Activated naive CD8-positive, alpha-beta T cell treated with anti-CD3 and anti-CD28 coated beads, Interleukin-2, amount 10 ng/mL, durations not matched to agents 7 days and 5 days (primary cell): ENCODE measurements at regions not wholly inside any gene's neighbourhood (a gene's known extent, or its start where the extent isn't known, plus 50 kb on each side); places are given as distances from the start of the nearest gene placed in this dataset.

ENCODE experiments used
- ATAC-seq: fragments of 150-1000 bp; cut with Tn5 transposase; one replicate; pipeline ENCODE4 v1.10.0; 2021; ENCODE audit warnings: low read depth, moderate library complexity
- POLR2A ChIA-PET: fragments of 350-600 bp; sonication (Branson Sonifier 250); formaldehyde crosslinking; loops from one replicate; lab custom pipeline; 2021; ENCODE audit warnings: antibody characterized with exemption; lab: Charles Lee
- DNase-seq: peaks from one replicate; pipeline ENCODE4 v3.0.0; 2021
- H3K27ac Mint-ChIP-seq: one replicate; pipeline ENCODE4 v1.8.0; 2022; ENCODE audit warnings: mild to moderate bottlenecking, mixed read lengths
- H3K27me3 Mint-ChIP-seq: one replicate; pipeline ENCODE4 v1.8.0; 2022; ENCODE audit warnings: mild to moderate bottlenecking, moderate library complexity, mixed read lengths
- H3K36me3 Mint-ChIP-seq: one replicate; pipeline ENCODE4 v1.8.0; 2021; ENCODE audit warnings: mild to moderate bottlenecking, mixed read lengths
- H3K4me1 Mint-ChIP-seq: one replicate; pipeline ENCODE4 v1.8.0; 2021; ENCODE audit warnings: mixed read lengths
- H3K4me3 Mint-ChIP-seq: one replicate; pipeline ENCODE4 v1.8.0; 2022; ENCODE audit warnings: mild to moderate bottlenecking, moderate library complexity, mixed read lengths
- H3K9me3 Mint-ChIP-seq: one replicate; pipeline ENCODE4 v1.8.0; 2021; ENCODE audit warnings: mixed read lengths

DNA sequence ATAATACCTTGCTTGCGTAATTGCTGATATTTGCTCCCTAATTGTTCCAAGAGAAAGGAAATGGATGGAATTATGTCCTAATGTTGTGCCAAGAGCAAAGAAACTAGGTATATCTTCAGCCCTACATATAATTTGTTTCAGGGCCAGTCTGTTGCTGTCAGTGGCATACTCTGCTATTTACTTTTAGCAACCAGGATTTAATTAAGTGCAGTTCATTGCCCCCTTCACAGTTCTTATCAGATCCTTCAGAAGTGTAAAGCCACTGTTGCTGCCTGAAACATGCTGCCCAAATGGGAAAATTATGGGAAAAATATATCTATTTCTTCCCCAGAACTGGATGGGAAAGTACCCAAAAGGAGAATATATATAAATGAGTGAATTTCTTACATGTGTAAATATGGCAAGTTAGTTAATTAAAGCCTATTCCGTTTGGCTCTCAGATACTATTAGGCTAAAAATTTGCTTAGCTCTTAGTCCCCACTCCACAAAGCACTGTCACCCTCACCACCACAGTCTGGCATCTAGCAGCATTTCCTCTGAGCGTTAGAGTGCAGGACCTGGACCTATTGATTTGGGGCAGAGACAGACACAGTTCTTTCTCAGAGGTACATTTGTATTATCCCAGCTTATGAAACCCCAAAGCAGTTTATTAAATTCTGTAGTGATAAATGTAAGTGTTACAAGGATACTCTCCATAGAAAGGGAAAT, 72.8 kb upstream of the DTNA start:
- no peak for ATAC-seq
- H3K27ac Mint-ChIP-seq, result no peak overlapping the region
- no peak for DNase-seq
- H3K36me3 Mint-ChIP-seq, result no peaks in the 10 kb centered on the region
- no peak overlapping the region for H3K4me3 Mint-ChIP-seq
- no peaks in the 10 kb centered on the region for H3K4me1 Mint-ChIP-seq
- H3K27me3 Mint-ChIP-seq, result no peaks in the 10 kb centered on the region
- H3K9me3 Mint-ChIP-seq, result no peaks in the 10 kb centered on the region
- POLR2A ChIA-PET, result no interaction called here

DNA sequence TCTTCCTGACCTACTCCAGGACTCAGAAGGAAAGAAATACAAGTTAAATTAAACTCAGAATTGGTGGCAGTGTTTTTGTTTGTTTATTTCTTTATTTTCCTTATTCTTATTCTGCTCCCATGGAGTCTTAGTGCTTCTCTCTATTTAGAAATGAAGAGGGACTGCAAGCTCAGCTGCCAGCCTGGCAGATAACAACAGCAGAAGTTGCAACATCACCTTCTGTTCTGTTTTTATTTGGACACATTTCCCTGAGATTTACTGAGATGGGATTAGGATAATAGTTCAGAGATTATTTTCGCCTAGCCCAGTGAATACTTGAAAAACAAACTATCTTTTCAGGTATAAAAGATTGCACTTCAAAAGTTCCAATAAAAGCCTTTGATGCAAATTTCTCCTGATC, 70.4 kb upstream of the DTNA start:
- no peak overlapping the region for H3K4me3 Mint-ChIP-seq
- no peak for ATAC-seq
- POLR2A ChIA-PET, result no interaction called here

DNA sequence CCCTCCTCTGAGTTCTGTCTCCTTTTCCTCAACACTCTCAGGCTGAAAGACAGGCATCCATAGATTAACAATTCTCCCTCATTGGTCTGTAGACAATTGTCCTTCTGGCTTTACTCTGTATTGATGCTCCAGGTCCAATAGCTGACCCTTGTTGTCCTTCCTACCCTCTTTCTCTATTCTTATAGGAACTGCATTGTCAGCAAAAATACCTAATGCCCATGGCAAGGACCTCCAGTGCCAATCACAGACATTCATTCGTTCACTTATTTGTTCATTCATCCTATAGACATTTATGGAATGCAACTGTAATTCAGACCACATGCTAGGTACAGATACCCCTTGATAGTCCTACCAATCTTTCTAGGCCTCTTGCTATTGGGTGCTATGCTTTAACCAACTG, 69.8 kb upstream of the DTNA start:
- Mint-ChIP-seq H3K36me3 (no peaks in the 10 kb centered on the region), H3K27ac (no peak overlapping the region), H3K4me3 (no peak overlapping the region), H3K4me1 (no peaks in the 10 kb centered on the region), H3K27me3 (peaks cover 2% of the 10 kb centered on the region), H3K9me3 (no peaks in the 10 kb centered on the region)
- POLR2A ChIA-PET, result no interaction called here
- DNase-seq (no peak), ATAC-seq (no peak)

More for the DNA sequence above, 70.4 kb upstream of the DTNA start:
- no peak for DNase-seq
- Mint-ChIP-seq H3K9me3 (no peaks in the 10 kb centered on the region), H3K4me1 (no peaks in the 10 kb centered on the region), H3K36me3 (no peaks in the 10 kb centered on the region), H3K27ac (no peak overlapping the region), H3K27me3 (peaks cover 2% of the 10 kb centered on the region)

DNA sequence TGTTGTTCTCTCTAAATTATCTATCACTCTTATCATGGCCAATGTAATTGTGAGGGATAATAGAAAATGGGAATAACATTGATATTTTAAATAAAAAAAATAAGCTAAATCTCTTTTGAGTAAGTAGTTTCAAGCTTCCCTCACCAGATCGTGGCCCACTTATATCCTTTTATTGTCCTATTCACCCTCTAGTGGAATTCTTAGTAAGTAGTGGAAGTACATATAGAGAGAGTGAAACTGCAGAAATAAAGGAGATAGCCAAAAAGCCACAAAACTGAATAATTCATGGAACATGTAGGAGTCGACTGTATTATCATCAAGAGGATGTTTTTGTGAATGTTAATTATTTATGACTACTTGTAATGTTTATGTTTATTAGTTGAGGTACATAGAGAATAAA, 66.1 kb upstream of the DTNA start:
- POLR2A ChIA-PET, result no interaction called here

DNA sequence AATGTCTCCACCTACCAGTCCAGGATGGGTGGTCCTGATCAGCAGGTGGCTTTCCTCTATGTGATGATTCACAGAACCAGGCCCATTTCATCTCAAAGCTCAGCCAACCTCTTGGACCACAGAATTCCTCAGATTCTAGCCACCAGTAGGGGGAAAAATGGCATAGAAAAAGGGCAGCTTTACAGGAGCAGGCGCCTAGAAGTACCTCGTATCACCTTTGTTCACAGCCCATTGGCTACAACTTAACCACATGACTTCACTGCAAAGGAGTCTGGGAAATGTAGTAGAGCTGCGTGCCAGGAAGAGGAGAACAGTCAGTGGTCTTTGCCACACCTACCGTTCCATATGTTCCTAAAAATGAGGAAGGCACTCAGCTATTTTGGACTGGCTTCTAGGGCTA, 62.8 kb upstream of the DTNA start:
- ATAC-seq, result no peak
- Mint-ChIP-seq H3K4me3 (no peak overlapping the region), H3K9me3 (no peaks in the 10 kb centered on the region), H3K4me1 (no peaks in the 10 kb centered on the region), H3K27me3 (peaks cover 8% of the 10 kb centered on the region), H3K27ac (no peak overlapping the region), H3K36me3 (no peaks in the 10 kb centered on the region)
- DNase-seq, result no peak
- POLR2A ChIA-PET, result no interaction called here

More for the DNA sequence above, 66.1 kb upstream of the DTNA start:
- Mint-ChIP-seq H3K4me3 (no peak overlapping the region), H3K27ac (no peak overlapping the region), H3K27me3 (peaks cover 2% of the 10 kb centered on the region), H3K4me1 (no peaks in the 10 kb centered on the region), H3K36me3 (no peaks in the 10 kb centered on the region), H3K9me3 (no peaks in the 10 kb centered on the region)
- DNase-seq (no peak), ATAC-seq (no peak)

DNA sequence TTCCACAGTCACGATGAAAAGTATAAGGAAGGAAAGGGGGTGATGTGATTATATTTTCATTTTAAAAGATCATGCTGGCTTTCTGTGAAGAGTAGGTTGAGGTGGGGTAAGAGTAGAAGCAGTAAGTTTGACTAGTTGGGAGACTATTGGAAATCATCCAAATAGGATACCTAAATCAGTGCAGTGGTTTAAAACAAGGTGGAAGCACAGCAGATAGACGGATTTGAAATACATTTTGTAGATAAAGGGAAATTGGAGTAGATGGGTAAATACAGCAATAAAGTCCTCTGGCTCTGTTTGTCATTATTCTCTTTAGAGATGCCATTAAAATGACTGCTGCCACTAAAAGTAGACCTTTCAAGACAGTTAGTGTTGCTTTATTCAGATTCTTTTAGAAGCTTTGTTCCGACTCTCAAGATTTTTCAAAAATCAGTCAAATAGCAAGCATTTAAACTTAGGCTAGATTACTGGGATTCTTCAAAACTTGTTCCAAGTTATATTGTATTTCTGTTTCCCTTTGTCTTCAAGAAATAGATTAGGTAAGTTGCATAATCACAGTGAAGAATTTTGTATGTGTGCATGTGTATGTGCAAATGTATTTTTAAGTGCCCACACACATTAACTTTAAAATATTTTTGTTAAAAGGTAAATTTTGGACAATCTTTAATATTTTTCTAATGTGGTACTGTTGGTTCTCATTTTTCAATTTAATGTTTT, 61.7 kb upstream of the DTNA start:
- ATAC-seq (no peak), DNase-seq (no peak)
- Mint-ChIP-seq H3K9me3 (no peaks in the 10 kb centered on the region), H3K4me3 (no peak overlapping the region), H3K27me3 (peaks cover 8% of the 10 kb centered on the region), H3K4me1 (no peaks in the 10 kb centered on the region), H3K36me3 (no peaks in the 10 kb centered on the region), H3K27ac (no peak overlapping the region)
- POLR2A ChIA-PET, result no interaction called here

DNA sequence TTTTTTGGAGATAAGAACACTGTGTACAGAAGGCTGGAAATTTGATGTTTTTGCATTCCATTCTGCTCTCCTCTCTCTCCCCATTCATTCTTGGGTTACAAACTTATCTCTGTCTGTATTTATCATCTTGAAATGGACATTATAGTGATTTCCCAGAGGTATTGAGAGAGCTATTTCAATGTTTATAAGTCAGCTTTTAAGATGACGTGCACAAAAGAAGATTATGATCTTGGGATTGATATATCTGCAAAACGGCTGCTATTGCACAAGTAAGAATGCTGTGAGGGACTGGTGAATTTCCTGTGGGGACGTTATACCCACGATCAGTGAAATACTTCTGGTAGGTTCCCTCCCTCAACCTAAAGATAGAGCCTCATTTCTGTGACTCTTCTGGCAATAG, 61.0 kb upstream of the DTNA start:
- H3K9me3 Mint-ChIP-seq, result no peaks in the 10 kb centered on the region
- H3K27me3 Mint-ChIP-seq, result peaks cover 7% of the 10 kb centered on the region
- ATAC-seq (no peak), DNase-seq (no peak)
- H3K4me1 Mint-ChIP-seq, result no peaks in the 10 kb centered on the region
- no peaks in the 10 kb centered on the region for H3K36me3 Mint-ChIP-seq
- POLR2A ChIA-PET, result no interaction called here
- no peak overlapping the region for H3K27ac Mint-ChIP-seq
- no peak overlapping the region for H3K4me3 Mint-ChIP-seq

DNA sequence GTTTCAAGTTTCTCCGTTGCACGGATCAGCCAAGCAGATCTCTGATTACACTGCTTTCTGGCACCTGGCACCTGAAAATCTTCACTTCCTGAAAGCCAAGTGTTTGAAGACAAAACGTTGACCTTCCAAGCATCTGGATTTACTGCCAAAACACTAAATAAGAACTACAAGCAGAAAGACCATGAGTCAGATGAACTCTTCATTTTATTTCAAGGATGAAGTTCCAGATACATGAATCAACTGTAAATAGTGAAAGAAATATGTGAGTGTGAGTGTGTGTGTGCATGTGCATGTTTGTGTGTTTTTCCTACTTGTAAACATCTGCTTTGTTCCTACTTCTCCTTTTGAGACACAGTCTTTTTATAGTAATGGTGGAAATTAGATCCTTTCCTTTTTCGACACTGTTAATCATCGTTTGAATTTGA, 60.0 kb upstream of the DTNA start:
- Mint-ChIP-seq H3K4me3 (no peak overlapping the region), H3K4me1 (no peaks in the 10 kb centered on the region), H3K27me3 (peaks cover 7% of the 10 kb centered on the region), H3K36me3 (no peaks in the 10 kb centered on the region), H3K27ac (no peak overlapping the region), H3K9me3 (no peaks in the 10 kb centered on the region)
- ATAC-seq (no peak), DNase-seq (no peak)
- POLR2A ChIA-PET, result no interaction called here

DNA sequence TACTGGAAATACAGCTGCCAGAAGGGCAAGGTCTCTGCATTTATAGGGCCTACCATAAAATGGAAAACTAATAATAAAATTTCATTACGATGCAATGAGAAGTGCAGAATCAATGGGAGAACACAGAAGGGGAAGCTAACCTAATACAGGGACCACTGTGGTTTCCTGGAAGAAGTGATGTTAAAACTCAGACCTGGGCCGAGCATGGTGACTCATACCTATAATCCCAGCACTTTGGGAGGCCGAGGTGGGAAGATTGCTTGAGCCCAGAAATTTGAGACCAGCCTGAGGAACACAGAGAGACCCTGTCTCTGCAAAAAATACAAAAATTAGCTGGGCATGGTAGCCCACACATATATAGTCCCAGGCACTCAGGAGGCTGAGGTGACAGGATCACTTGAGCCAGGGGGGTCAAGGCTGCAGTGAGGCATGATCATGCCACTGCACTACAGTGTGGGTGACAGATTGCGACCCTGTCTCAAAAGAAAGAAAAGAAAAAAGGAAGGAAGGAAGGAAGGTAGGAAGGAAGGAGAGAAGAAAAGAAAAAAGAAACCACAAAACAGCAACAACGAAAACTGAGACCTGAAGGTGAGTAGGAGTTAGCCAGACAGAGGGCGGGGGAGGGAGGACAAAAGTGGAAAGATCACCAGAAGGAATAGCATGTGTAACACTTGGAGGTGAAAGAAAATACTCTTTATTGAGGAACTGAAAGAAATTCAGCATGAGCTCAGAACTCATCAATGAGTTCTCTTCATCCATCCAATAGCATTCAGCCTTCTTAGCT, 58.3 kb upstream of the DTNA start:
- ATAC-seq (no peak), DNase-seq (no peak)
- Mint-ChIP-seq H3K9me3 (no peaks in the 10 kb centered on the region), H3K4me1 (no peaks in the 10 kb centered on the region), H3K36me3 (no peaks in the 10 kb centered on the region), H3K27me3 (peaks cover 7% of the 10 kb centered on the region), H3K4me3 (no peak overlapping the region), H3K27ac (no peak overlapping the region)
- POLR2A ChIA-PET, result no interaction called here

DNA sequence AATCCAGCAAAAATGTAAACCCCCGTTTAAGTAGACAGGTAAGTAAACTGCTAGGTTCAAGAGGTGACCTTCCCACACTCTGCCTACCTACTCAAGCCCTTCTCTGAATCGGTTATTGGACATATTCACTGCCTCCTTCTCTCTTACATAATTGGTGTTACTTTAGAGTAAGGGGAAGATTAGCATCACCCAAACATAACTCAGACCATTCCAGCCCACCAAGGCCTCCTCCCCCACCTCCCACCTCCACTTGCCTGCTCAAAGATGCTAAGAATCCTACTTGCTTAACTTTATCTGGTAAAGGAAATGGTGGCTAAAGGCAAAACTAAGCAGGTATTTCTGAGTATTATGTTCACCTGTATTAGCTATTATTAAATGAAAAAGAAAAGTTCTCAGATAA, 55.0 kb upstream of the DTNA start:
- H3K4me3 Mint-ChIP-seq, result no peak overlapping the region
- no peaks in the 10 kb centered on the region for H3K4me1 Mint-ChIP-seq
- DNase-seq (no peak), ATAC-seq (no peak)
- POLR2A ChIA-PET, result no interaction called here
- peaks cover 10% of the 10 kb centered on the region for H3K27me3 Mint-ChIP-seq
- no peak overlapping the region for H3K27ac Mint-ChIP-seq
- no peaks in the 10 kb centered on the region for H3K9me3 Mint-ChIP-seq
- H3K36me3 Mint-ChIP-seq, result no peaks in the 10 kb centered on the region

DNA sequence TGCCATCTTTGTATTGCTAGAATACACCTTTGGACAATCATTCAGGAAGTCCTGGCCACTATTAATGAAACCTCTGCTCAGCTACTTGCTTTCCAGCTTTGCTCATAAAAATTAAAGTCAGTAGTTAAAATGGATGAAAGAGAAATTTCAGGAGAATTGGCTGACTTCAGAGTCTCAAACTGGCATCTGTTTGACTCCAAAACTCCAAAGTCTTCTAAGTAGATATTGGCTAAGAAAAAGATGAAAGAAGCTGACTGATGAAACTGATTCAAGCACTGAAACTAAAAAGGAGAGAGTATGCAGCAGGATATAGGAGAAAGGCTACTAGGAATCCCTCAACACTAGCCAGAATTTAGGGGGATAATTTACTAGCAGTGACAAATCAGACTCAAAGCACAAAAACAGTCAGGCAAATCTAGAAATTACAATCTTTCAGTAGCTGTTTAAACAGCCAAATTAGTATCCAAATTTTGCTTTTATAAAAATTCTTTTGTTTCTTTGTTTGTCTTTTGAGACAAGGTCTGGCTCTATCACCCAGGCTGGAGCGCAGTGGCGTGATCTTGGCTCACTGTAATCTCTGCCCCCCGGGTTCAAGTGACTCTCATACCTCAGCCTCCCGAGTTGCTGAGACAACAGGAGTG, 52.1 kb upstream of the DTNA start:
- Mint-ChIP-seq H3K27me3 (peaks cover 7% of the 10 kb centered on the region), H3K9me3 (no peaks in the 10 kb centered on the region), H3K4me1 (no peaks in the 10 kb centered on the region), H3K27ac (no peak overlapping the region), H3K36me3 (no peaks in the 10 kb centered on the region), H3K4me3 (no peak overlapping the region)
- DNase-seq (no peak), ATAC-seq (no peak)
- POLR2A ChIA-PET, result no interaction called here

DNA sequence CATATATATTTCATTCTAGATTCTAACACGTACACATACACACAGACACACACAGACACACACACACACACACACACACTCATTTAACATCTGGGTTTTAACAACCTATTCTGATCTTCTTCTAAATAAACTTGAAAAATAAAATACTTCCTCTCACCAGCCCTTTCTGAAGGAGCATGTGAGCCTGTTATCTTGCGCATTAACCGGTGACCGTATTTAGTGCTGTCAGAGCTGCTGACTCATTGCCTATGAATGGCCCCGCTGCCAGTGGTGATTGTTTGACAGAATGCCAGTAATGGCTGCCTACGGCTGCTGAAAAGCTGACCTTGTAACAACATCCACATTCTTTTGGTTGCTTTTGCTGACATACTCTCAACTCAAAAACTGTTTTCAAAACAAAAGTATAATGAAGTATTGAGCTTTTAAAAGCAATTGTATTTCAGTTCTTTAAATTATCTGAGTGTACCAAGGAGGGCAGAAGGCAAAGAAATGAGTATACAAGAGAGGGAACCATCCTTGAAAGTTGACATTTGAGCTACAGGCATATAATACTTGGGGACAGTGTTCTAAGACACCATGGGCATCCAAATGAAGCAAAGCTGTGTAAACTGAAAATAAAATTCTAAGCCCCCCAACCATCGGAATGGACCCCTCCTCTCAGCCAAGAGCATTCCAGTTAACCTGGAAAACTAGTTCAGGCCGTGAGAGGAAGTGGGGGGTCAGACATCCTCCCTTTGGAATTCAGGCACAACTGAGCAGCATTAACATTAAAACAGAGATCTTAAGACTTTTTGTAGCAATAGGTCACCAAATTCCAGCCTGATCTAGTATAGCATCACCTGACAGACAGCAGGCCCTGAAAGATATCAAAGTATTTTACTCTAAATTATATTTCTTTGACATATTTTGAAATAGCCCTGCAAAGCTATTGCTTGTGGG, 50.2 kb upstream of the DTNA start:
- H3K27ac Mint-ChIP-seq, result no peak overlapping the region
- no peak overlapping the region for H3K4me3 Mint-ChIP-seq
- POLR2A ChIA-PET, result no interaction called here
- H3K27me3 Mint-ChIP-seq, result peaks cover 7% of the 10 kb centered on the region
- H3K9me3 Mint-ChIP-seq, result no peaks in the 10 kb centered on the region
- ATAC-seq (no peak), DNase-seq (no peak)
- no peaks in the 10 kb centered on the region for H3K4me1 Mint-ChIP-seq
- H3K36me3 Mint-ChIP-seq, result no peaks in the 10 kb centered on the region
